GM12875 (cell line): ENCODE measurements at regions not wholly inside any gene's neighbourhood (a gene's known extent, or its start where the extent isn't known, plus 50 kb on each side); places are given as distances from the start of the nearest gene placed in this dataset.
"Not testable (repeated sequence)": the region's sequence is repeated elsewhere in the genome, so short reads cannot be mapped to it uniquely, and the experiment has no call there.

Experiments
- H3K4me3 ChIP-seq: one replicate; pipeline ENCODE4 v1.5.1; 2011; ENCODE audit warnings: low read depth, low read length, control low read depth
- TF ChIP-seq, protein P1 (sequence below): IDR thresholded peaks from 2 replicates; pipeline ENCODE4 v1.5.1; 2011; ENCODE audit warnings: low read depth, mild to moderate bottlenecking, control low read depth, inconsistent platforms, low read length, moderate library complexity, borderline replicate concordance; ENCODE audit not compliant: insufficient read depth

GRCh38 chr4:143819029-143819428, 86.3 kb downstream of the GYPE start:
- TF ChIP-seq, protein P1, sequence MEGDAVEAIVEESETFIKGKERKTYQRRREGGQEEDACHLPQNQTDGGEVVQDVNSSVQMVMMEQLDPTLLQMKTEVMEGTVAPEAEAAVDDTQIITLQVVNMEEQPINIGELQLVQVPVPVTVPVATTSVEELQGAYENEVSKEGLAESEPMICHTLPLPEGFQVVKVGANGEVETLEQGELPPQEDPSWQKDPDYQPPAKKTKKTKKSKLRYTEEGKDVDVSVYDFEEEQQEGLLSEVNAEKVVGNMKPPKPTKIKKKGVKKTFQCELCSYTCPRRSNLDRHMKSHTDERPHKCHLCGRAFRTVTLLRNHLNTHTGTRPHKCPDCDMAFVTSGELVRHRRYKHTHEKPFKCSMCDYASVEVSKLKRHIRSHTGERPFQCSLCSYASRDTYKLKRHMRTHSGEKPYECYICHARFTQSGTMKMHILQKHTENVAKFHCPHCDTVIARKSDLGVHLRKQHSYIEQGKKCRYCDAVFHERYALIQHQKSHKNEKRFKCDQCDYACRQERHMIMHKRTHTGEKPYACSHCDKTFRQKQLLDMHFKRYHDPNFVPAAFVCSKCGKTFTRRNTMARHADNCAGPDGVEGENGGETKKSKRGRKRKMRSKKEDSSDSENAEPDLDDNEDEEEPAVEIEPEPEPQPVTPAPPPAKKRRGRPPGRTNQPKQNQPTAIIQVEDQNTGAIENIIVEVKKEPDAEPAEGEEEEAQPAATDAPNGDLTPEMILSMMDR = no peak
- H3K4me3 ChIP-seq = no peak overlapping the region

- H3K4me3 ChIP-seq = not testable (repeated sequence)
Observed at GRCh38 chr4:143817866-143818265, 87.5 kb downstream of the GYPE start.

DNA sequence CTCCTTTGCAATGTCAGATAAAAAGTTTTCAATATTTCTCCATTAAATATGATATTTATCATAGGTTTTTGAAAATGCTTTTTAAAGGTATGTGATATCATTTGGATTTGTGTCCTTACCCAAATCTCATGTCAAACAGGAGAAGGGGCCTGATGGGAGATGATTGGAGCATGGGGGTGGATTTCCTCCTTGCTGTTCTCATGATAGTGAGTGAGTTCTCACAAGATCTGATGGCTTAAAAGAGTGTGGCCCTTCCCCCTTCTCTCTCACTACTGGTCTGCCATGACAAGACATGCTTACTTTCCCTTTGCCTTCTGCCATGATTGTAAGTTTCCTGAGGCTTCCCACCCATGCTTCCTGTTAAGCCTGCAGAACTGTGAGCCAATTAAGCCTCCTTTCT, 90.0 kb downstream of the GYPE start:
- not testable (repeated sequence) for H3K4me3 ChIP-seq

- H3K4me3 ChIP-seq = not testable (repeated sequence)
Observed at GRCh38 chr4:143813431-143814154, 91.8 kb downstream of the GYPE start.

GRCh38 chr4:143791693-143792092, 91.2 kb upstream of the FREM3 start:
- not testable (repeated sequence) for H3K4me3 ChIP-seq

- not testable (repeated sequence) for H3K4me3 ChIP-seq
Observed at GRCh38 chr4:143790425-143790824, 90.0 kb upstream of the FREM3 start.

GRCh38 chr4:143789618-143790017, 89.1 kb upstream of the FREM3 start:
- not testable (repeated sequence) for H3K4me3 ChIP-seq

- no peak overlapping the region for H3K4me3 ChIP-seq
- TF ChIP-seq, protein P1 = no peak
Observed at GRCh38 chr4:143784567-143784966, 84.1 kb upstream of the FREM3 start.

DNA sequence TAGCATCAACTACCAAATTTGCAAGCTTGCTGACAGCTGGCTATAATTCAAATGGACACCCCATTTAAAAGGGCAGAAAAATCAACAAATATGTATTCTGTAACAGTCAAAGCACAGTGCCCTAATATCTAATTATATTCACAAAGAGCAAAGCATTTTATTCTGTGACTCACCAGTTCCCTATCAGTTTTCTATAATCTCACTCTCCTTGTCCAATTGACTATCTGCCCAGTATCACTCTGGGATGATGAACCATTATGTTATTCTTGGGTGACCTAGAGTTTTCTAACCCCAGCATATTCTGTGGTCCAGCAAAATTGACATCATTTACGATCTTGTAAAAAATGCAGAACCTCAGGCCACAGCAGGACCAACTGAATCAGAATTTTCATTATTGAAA, 82.0 kb upstream of the FREM3 start:
- TF ChIP-seq, protein P1 = no peak
- H3K4me3 ChIP-seq = no peak overlapping the region

DNA sequence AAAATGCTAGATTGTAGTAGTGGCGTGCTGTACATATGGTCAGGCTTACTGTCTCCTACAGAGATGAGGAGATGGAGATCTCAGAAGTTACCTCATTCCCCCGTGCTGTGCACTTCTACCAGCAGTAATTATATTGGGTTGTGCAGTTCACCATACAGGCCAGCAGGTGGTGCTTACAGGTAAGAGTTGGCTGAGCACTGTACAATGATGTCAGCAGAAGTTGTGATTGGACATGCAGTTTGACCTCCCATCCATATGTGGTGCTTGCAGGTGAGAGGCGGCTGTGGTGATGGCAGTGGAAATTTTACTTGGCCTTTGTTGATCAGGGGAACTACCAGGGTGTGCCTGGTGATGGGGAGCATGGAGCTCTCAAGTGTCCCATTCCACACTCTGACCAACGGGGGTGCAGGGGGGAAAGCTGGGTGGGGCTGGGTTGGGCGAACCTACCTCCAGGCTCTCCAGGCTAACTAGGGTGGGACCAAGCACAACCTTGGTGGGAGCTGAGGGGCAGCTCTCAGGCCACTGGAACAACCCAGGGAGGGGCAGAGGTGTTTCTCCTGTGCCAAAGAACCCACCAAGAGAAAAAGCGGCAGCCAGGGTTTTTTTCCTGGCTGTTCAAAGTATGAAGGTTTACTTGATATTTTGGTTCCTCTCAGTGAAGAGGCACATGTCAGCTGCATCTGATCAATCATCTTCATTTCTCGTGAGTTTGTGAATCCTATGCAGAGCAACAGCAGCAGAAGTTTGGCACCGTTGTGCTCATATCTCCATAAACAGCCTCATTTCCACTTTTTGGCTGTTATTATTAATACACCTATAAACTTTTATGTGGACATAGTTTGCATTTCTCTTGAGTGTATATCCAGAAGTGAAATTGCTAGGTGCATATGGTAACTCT, 73.8 kb upstream of the FREM3 start:
- TF ChIP-seq, protein P1 = peak; percentile 76
- no peak overlapping the region for H3K4me3 ChIP-seq
